GM21737 (cell line): ENCODE measurements at regions not wholly inside any gene's neighbourhood (a gene's known extent, or its start where the extent isn't known, plus 50 kb on each side); places are given as distances from the start of the nearest gene placed in this dataset.
A peak's percentile ranks its signal among the peaks of the same experiment; 100 is the strongest.

Experiments
- ATAC-seq: cut with Tn5 transposase; IDR thresholded peaks from one replicate; pipeline ENCODE4 v1.9.1; 2021; ENCODE audit warnings: mild to moderate bottlenecking, moderate library complexity; ENCODE audit not compliant: unreplicated experiment

DNA sequence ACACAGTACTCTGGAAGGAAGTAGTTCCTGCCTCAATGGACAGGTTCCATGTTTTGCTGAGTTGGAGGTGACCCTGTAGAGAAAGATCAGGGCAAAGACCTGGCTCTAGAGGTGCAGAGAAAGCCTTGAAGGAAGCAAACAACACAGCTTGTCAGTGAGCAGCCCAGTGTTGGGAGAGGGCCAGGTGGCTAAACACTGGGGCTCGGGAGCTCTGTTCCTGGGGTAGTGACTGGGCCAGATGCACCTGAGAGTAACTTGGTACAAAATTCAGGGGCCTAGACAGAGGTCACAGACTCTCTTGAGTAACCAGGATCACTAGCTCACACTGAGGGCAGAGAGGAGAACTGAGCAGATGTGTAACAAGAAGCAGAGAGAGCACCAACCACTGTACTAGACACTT is 138.4 kb upstream of the NALF2 start:
- no peak for ATAC-seq

DNA sequence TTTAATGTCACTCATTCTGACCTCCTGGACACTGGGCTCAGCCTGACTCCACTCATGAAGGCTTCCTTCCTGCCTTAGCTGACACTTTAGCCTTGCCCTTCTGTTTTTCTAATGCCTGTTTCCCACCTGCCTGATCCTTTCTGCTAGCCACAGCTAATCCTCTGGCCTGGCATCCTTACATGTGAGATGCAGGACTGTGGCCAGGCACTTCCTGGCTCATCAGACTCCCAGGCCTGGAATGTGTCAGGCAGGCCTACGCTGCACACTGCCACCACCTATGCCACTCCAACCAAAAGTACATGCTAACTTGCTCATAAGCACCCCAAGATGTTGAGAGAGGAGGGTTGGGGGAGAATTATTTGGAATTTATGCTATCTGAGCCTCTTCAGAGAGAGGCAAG is 138.8 kb upstream of the NALF2 start:
- no peak for ATAC-seq

DNA sequence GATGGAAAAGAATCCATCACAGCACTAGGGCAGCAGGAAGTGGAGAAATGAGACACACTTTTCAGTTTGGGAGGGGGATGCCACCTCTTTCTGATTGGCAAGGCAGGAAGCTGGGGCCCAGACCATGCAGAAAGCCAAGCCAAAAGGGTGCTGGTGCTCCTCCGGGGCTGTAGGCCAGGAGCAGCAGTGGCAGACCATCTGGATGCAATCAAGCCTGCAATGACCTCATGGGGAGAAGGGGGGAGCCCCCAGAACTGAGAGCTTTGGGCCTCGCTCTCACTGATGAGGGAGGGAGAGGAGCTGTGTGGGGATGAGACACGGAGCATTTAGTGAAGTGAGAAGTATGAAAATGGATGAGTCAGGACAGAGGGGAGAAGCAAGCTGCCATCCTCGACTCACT is 141.3 kb upstream of the NALF2 start:
- peak; percentile 68 for ATAC-seq

DNA sequence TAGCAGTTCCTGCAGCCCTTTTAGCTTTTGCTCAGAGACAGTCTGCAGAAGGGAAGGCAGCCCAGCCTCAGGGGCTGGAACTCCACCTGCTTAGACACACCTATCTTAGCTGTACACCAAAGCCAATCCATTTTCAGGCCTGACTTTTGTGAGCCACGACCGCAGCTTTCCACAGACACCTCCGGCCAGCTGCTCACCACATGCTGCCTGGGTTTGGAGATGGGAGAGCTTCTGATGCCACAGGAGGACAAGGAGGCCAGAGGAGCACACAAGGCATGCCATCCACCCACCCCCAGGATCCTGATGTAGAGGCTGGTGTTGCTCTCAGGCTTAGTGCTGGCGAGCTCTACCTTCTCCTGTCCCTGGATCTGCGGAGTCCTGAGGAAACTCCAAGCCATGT is 141.8 kb upstream of the NALF2 start:
- ATAC-seq: no peak

DNA sequence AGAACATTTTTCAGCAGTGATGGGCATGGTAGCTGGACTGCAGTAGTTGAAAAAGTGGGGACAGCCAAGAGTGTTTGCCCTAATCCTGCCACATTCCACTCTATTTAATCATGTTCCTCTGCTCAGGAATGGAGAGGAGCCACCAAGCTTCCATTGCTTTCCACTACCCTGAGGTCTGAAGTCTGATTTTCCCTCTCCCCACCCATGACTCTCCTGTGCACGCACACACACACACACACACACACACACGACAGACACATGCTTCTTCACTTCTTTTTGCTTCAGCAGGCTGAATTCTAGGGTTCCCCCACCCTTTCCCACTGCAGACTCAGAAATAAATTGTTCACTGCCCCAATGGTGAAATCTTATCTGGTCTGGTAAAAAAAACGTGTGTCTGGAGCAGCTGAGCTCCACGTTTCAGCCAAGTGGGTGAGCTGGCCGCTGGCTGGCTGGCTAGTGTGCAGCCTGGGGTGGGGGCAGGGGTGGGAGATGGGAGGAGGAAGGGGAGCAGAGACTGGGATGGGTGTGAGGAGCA is 142.7 kb upstream of the NALF2 start:
- ATAC-seq: no peak

DNA sequence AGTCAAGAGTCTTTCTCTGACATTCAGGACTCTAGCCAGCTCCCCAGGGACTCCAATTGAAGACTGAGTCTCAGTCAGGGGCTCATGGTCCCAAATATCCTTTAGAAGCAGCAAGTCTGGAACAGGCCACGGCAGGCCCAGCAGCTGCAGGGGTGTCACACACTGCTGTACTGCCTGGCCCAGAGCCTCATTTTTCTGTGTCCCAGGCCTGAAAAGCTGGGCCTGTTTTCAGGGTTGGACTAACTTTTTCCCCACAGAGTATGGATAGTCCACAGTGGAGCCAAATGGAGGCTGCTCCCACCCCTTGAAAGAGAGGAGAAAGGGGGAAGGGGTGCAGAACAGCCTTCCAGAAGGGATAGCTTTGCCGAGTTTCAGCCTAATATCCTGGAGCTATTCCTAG is 146.8 kb upstream of the NALF2 start:
- no peak for ATAC-seq

DNA sequence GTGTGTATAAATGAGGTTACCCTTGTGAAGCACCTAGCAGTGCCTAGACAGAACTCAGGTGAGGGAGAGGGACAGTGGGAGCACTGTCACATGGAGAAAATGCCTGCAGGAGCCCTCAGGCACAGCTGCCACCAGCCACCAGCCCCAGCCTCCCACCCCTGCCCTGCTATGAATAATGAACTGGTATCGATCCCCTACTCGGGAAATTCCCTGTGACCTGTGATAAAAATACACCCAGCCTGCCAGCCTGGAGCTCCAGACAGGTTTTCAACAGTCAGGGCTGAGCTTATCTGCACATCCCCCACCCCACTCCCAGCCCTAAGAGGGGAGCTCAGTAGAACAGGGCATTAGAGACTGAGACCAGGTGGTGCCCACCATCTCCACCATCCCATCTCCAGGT is 159.6 kb upstream of the PJA1 start:
- no peak for ATAC-seq

DNA sequence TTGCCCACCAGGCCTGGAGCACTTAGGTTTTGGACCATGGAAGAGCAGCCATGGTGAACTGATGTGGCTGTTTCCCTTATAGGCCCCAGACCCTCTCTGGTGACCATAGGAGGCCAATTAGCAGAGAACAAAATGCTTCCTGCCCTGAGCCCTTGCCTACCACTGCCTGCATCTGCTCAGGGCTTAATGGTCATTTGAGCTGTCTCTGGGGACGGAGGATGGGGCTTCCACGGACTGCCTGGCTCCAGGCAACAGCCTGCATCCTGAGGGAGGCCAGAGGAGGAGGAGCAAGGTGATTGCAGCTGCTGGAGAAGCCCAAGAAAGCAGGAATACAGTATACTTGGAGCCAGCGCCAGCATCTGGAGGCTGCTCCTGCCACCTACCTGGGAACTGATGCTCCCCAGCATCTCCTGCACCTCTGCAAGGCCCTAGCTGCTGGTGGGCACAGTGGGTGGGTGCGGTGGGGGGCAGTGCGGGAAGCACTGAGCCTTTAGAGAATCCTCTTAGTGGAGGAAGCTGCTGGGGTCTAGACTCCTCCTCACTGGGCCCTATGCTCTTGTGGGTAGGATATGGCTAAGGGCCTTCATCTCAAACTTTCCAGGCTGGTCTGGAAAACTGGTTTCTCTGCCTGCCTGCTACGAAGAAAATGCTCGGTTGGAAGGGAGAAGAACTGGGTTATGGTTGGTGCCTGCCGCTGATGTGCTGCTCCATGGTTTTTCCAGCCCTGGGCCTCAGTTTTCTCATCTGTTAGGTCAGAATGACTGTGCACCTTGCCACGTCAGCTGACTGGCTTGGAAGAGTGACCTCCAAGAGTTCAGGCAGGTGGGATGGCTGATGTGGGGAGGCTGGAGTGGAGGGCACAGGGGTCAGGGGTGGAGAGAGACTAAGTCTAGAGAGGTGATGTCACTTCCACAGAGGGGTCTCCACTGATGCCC is 158.8 kb upstream of the PJA1 start:
- ATAC-seq: no peak

DNA sequence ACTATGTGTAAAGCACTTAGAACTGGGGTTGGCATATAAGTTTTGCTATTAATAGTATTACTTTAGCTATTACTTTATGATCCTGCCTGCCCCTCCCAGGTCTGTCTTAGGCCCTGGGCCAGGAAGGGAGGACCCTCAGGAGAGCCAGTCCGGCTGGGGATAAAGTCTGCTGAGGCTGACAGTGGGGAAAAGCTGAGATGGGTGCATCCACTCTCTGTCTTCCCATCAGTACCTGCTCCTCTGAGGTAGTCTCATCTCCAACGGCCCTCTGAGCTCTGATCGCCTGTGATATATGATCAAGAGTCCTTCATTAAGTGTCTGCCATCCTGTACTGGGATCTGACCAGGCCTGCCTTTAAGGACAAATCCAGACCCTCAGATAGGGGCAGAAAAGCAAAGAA is 156.5 kb upstream of the PJA1 start:
- ATAC-seq: no peak

DNA sequence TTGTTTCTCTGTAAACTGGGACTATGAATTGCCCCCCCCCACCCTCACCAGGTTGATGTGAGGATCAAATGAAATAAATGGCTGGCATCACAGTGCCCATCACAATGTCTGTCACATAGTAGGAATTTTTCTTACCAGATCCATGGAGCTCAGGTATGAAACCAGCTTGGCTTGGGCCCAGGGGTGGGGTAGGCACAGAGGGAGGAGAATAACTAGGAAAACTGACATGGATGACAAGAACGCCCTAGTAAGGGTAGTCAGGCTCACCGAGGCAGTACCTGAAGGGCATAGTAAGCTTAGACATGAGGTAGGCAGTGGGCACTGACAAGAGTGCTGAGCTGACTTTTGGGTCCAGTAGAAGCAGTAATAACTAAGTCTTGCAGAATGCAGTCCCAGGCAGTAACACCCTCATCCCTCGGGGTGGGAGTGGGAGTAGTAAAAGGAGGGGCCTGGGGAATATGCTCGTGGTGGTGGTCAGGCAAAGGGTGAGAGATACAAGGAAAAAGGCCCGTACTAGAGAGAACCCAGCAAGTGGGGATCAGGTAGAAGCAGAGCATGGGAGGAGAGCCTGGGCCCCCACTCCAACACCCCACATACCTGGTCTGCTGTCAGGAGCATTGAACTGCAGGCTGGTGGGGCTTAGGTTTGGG is 155.9 kb upstream of the PJA1 start:
- ATAC-seq: no peak

DNA sequence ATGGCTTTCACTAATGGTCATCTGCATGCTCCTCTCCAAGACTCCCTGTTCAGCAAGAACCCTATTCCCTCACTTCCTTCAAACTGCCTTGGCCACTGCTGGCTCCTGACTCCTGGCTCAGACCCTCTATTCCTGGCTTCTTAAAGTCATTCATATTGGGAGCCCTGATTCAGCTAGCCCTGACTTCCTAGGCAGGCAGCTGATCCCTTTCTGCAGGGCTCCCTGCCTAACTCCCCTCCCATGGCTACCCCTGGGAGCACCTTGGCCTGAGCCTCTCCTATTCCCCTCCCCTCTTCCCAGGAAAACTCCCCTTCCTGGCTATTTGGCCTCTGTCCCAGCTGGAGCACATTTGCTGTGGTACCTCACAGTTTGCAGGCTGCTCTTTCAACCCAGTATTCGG is 154.9 kb upstream of the PJA1 start:
- no peak for ATAC-seq

DNA sequence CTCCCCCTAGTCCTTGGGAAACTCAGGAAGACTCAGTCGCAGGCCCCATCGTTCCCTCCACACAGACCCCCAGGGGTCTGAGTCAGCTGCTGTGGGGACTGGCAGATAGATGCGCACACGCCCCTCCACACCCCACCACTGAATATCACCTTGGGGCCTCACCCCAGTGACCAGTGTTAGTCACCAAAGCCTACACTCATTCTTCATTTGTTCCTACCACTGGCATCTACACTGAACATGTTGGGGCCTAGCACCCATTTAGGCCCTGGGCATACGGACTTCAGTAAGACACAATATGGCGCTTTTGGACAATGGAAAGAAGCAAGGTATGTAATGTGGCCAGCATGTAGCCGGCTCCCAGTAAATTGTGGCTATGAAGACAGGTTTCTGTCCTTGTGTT is 154.1 kb upstream of the PJA1 start:
- ATAC-seq: no peak

DNA sequence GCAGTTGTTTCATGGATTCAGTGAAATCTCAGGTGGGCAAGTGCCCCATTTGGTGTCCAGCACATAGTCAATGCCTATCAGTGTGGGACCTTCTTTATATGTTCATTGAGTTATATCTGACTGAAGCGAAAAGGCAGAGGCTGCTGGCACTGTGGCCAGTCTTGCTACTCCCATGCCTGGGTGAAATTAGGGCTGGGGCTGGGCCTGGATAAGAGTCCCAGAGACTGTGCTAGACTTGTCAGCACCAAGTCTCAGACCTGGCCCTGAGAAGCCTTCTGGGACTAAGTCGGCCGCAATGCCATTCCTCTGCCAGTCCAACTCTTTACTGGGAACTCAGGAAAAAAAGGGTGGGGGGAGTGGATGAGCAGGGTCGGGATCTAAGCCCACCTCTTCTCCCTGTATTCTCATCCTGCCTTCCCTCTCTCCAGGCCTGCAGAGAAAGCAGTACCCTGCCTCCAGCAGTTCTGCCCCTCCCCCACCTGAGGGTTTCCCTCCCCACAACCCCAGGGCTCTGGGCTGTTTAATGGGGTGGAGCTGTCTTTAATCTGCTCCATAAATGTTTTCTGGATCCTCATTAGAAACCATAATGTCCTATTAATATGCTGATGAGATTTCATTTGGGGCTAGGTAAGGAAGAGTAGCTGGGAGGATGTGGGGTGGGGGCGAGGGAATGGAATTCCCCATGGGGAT is 153.5 kb upstream of the PJA1 start:
- ATAC-seq: no peak

DNA sequence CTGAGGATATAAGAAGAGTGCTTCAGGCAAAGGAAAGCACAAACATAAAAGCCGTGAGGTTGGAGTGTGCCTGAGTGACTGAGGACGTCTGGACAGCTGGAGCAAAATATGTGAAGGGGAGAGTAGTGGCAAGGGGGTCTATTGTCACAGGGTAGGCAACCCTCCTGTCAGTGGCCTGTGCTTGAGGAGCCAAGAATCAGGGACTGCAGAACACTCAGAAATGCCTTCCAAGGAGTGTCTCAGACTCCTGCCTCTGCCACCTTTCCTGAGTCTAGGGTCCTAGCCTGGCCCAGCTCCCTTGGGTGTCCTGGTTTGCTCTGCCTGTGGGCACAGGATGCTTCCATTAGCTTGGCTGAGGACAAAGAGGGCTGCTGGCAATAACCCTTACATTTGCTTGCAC is 152.5 kb upstream of the PJA1 start:
- ATAC-seq: no peak

DNA sequence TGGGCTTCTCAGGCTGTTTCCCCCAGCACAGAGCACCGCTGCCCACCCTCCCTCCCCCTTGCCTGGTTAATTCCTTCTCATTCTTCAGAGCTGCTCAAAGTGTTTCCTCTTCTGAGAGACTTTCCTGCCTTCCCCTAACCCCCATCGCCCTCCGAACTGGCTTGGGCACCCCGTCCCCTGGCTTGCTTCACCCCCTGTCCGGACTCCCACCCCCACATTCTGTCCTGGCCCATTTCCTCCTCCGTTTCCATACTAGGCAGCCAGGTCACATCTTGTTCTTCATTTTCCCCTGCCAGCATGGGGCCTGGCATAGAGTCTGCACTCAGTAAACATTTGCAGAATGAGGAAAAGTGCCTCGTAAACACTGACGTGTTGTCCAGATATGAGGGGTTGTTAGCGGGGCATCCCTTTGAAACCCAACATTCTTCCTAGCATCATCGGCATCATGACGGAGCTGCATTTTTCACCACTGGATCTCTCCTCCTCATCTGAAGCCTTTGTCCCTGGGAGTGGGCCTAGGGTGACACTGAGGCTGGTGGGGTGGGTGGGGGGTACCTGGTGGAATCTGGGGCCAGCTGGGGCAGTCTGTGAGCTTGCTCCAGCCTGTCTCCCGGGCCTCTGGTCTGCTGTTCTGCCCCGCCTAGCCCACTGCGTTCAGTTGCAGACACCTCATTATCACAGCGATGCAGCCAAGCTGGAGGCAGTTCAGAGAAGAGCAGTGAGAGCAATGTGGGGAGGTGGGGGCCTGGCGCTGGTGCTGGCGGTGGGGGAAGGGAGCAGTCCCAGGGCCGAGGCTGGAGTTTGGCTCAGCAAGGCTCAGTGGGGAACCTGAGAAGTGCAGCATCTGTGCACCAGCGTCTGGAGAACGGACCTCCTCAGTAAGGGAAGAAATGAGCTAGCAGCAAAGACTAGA is 149.4 kb upstream of the PJA1 start:
- ATAC-seq: no peak

DNA sequence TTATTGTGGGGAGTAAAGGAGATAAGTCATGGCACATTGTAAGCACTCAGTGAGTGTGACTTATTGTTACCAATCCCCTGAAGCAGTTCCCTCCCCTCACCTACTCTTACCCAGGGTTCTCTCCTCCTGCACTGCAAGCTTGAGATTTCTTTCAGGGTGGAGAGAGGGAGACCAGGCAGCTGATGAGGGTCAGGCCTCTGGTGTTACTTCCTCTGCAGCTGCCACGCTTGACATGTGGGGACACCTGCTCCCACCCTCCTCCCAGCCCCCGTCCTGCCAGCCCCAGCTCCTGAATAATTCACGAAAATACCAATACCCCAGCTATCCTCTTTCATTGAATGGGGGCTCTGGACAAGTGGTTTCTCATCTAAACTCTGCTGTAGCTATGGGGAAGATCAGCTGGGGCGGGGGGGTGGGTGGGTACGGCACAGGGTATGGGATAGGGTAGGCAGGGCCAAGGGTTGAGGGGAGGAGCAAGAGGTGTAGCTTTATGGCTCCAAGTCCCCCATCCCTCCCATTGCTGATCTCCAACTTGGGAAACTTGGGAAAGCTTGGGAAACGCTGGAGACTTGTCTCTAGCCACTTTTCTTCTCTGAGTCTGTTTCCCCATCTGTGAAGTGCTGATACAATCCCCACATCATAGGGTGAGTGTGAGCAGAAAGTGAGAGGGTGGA is 148.5 kb upstream of the PJA1 start:
- ATAC-seq: no peak

DNA sequence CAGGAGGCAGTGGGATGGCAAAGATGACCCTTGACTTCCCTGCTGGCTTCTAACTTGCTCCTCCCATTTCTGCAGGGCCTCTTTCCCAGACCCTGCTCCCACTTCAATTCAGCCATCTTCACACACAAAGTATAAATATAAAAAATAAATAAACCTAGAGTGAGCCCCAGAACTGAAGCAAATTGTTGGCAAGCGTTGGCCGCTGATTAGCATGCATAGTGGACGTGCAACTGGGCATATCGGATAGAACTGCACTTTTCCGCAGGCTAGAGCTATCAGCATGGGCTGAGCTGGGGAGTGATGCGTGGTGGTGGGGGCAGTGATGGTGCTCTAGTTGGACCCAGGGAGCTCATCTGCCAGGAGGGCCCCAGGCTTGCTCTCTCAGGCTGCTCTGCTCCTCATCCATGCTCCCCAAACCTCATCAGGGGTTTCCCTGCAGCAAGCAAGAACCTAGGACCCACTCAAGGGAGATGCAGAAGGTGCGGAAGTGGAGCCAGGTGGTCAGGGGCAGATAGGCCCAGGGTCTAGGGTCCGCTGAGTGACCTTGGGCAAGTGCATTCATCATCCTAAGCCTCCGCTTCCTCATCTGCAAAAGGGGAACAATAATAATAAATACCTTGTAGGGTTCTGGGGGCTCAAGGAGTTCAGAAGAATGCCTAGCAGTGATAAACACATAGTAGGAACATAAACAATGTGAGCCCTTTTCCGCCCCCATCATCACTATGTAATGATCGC is 146.8 kb upstream of the PJA1 start:
- no peak for ATAC-seq

DNA sequence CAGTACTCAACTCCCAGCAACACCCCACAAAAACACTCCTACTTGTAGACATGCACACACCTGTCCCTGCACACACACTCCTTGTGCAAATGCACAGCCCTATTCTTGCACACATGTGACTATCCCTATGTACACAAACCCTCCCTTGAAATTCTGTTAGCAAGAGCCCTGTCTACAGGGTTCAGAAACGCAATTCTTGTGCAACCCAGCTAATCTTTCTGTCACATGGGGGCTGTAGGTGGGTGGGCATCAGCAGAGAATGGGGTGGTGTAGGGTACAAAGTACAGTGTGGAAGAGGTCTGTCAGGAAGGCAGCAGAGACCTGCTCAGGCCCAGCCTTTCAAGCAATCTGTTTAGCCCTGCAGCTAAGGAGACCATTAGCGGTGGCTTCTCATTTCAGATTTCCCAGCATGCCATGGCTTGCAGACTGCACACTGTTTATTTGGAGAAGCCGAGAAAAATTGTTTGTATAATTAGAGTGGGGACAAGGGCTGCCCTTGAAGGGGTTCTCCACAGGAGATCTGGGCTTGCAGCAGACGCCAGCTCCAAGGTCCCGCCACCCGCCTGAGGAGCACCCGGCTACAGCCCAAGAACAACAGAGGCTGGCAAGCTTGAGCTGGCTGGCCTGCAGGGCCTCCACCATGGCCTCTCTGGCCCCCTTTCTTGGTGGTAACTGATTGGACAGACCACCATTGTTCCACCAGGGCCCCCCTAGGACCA is 144.0 kb upstream of the PJA1 start:
- no peak for ATAC-seq

DNA sequence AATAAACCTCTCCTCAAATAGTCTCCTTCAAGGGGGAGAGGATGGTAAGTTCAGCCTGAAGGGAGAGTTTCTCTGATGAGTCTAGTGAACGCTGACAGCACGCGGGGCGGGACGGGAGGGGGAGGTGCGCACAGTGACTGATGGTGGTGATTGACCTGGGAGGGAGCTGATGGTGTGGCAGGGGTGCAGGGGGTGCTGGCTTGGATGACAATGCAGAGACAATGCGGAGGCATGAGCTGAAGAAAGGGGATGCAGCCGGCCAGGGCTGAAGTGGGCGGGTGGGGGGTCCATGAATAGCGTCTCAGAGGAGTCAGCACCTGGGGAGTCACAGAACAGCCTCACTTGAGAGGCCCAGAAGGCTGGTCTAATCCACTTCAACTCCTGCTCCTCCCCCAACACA is 142.5 kb upstream of the PJA1 start:
- no peak for ATAC-seq
